ENCODE measurements at regions not wholly inside any gene's neighbourhood (a gene's known extent, or its start where the extent isn't known, plus 50 kb on each side); places are given as distances from the start of the nearest gene placed in this dataset.
"Not testable (repeated sequence)": the region's sequence is repeated elsewhere in the genome, so short reads cannot be mapped to it uniquely, and the experiment has no call there.

DNA sequence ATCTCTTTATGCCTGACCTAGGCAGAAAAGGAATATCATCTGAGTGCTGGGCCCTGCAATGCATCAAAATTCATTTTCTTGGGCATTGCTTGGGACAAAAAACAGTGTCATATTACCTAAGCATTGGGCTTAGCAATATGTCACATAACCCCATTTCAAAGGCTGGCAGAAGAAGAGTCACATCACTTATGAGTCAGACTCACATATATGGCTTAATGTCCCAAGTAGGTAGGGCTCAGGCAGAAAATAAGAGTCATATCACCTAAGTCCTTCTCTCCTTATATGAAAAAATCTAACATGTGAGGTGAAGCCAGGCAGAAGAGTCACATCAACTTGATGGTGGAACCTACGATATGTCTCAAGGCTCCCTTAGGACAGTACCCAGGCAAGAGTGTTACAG is 967.2 kb upstream of the AMELY start:
- no peaks in the 10 kb centered on the region for H3K27me3 Mint-ChIP-seq
- no peaks in the 10 kb centered on the region for H3K36me3 Mint-ChIP-seq
- no peak overlapping the region for H3K4me3 Mint-ChIP-seq
- H3K4me1 Mint-ChIP-seq = no peaks in the 10 kb centered on the region
- no peak overlapping the region for H3K27ac Mint-ChIP-seq
- no peak for DNase-seq
- H3K9me3 Mint-ChIP-seq = no peaks in the 10 kb centered on the region

DNA sequence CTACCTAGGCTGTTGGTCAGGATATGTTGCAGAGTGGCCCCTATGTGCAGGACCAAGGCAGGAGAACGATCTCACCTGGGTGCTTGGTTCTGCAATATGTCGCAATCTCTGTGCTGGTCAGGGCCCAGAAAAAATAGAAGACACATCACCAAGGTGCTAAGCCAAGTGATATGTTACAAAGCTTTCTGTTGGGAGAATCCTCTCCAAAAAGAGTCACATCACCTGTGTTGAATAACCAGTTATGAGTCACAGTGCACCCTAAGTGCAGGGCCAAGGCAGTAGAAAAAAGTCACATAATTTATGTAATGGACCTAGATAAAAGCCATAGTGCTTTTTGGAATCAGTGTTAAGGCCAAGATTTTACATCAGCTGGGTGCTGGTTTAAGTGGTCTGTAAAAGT is 965.9 kb upstream of the AMELY start:
- H3K9me3 Mint-ChIP-seq = no peaks in the 10 kb centered on the region
- no peaks in the 10 kb centered on the region for H3K36me3 Mint-ChIP-seq
- no peaks in the 10 kb centered on the region for H3K4me1 Mint-ChIP-seq
- H3K4me3 Mint-ChIP-seq = no peak overlapping the region
- no peaks in the 10 kb centered on the region for H3K27me3 Mint-ChIP-seq
- no peak for DNase-seq
- no peak overlapping the region for H3K27ac Mint-ChIP-seq

DNA sequence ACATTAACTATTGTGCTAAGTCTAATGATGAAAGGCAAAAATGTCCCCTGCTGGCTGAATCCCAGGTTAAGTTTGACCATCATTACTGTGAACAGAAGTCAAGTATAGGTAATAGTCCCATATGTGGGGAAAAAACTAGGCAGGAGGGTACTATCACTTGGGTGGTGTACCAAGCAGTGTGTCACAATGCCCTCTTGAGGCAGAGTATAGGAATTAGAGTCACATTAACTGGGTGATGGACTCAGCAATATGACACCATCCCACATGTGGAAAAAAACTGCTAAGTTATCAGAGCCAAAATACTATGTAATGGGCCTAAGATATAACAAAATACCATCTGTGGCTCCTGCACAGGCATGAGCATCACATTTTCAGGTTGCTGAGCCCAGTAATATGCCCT is 962.5 kb upstream of the AMELY start:
- Mint-ChIP-seq H3K4me1 (no peaks in the 10 kb centered on the region), H3K27me3 (no peaks in the 10 kb centered on the region), H3K9me3 (no peaks in the 10 kb centered on the region), H3K27ac (no peak overlapping the region), H3K4me3 (no peak overlapping the region), H3K36me3 (no peaks in the 10 kb centered on the region)
- DNase-seq = no peak

DNA sequence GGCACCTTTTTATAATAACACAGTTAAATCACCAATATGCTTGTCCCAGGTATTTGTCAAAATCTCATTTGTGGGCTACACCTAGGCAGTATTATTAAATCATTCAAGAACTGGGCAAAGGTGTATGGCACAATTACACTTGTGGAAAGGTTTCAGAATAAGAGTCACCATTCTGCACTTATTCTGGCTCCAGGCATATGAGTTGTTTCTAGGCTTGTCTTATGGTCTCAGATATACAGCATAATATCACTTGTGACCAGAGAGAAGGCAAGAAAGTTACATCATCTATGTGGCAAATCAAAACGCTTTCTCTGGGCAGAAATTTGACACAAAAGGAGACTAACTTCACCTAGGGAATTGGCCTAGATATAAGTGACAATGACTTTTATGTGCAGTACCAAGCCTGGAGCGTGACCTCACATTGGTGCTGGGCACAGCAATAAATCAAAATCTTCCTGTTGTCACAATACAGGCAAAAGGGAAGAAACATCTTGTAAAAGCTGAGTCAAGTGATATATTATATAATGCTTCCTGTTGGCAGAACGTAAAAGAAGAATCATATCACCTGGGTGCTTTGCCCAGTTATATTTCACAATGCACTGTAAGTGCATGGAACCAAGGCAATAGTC is 959.9 kb upstream of the AMELY start:
- no peaks in the 10 kb centered on the region for H3K9me3 Mint-ChIP-seq
- DNase-seq = no peak
- H3K36me3 Mint-ChIP-seq = no peaks in the 10 kb centered on the region
- no peaks in the 10 kb centered on the region for H3K27me3 Mint-ChIP-seq
- H3K4me1 Mint-ChIP-seq = no peaks in the 10 kb centered on the region
- H3K27ac Mint-ChIP-seq = no peak overlapping the region
- H3K4me3 Mint-ChIP-seq = no peak overlapping the region

DNA sequence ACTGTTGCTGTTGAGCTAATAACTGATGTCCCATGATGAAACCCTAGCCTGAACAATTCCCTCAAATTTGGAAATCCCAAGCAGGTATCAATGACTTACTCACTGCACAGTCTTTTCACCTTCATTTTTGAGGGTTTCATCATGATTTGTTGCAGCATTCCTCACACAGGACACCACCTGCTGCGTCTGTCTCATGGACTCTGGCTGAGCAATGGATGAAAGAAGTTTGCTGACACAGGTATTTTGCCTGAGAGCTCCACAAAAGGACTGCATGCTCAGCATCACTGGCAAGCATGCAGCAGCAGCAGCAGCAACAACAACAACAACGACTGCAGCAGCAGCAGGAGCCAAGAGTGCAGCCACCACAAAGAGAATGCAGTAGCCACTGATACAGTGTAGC is 955.4 kb upstream of the AMELY start:
- Mint-ChIP-seq H3K4me1 (no peaks in the 10 kb centered on the region), H3K27ac (no peak overlapping the region), H3K36me3 (no peaks in the 10 kb centered on the region), H3K4me3 (no peak overlapping the region), H3K9me3 (no peaks in the 10 kb centered on the region), H3K27me3 (no peaks in the 10 kb centered on the region)
- DNase-seq = no peak

DNA sequence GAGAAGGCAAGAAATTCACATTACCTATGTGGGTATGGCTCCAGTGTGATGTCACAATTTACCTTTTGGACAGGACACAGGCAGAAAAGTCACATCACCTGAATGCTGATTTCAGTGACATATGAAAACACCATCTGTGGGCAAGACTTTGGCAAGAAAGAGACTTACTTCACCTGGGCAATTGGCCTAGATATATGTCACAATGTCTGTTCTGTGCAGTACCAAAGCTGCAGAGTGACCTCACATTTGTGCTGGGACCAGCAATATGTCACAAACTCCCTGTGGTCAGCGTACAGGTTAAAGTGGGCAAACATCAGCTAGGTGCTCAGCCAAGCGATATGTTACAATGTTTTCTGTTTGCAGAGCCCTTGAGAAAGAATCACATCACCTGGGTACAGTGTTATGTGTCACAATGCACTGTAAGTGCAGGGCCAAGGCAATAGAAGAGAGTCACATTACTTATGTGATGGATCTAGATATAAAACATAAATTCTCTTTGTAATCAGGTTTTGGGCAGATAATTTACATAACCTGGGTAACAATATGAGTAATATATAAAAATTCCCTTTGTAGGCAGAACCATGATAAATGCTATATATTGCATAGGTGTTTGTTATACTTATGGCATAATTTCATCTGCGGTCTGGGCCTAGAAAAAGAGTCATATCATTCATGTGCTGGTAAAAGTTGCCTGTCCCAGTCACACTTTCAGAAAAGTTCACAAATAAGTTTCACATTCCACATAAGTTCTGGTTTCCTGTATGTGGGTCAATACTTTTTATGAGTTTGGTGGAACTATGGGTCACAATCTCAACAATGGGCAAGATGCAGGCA is 949.4 kb upstream of the AMELY start:
- no peak overlapping the region for H3K27ac Mint-ChIP-seq
- DNase-seq = no peak
- H3K9me3 Mint-ChIP-seq = no peaks in the 10 kb centered on the region
- H3K36me3 Mint-ChIP-seq = no peaks in the 10 kb centered on the region
- no peaks in the 10 kb centered on the region for H3K4me1 Mint-ChIP-seq
- no peak overlapping the region for H3K4me3 Mint-ChIP-seq
- no peaks in the 10 kb centered on the region for H3K27me3 Mint-ChIP-seq

DNA sequence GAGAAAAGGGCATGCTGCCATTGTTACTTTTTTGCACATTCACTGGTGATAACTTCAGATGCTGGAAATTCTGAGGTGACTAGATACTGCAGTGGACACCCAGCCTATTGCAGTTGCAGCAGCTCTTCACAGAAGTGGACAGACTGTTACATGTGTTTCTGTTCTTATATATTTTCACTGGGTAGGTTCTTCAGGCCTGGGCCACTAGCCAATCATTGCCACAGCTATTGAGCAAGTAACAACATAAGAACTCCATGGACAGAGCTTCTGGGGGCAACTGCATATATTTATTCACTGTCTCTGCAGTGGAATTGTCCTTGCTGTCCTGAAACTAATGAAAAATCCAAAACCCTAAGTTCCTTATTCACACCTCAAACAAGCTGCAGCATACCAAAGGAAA is 938.6 kb upstream of the AMELY start:
- Mint-ChIP-seq H3K27me3 (peaks cover 7% of the 10 kb centered on the region), H3K4me3 (no peak overlapping the region), H3K27ac (no peak overlapping the region), H3K9me3 (no peaks in the 10 kb centered on the region), H3K36me3 (no peaks in the 10 kb centered on the region), H3K4me1 (no peaks in the 10 kb centered on the region)
- no peak for DNase-seq

DNA sequence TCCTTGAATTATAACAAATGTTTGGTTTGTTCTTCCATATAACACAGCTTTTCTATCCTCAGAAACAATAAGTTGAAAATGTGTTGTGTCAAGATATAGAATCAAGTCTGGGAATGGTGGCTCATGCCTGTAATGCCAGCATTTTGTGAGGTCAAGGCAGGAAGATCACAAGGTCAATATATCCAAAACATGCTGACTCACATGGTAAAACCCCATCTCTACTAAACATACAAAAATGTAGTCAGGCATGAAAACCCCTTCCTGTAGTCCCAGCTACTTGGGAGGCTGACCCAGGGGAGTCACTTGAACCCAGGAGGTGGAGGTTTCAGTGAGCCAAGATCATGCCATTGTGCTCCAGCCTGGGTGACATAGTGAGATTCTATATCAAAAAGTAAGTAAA is 934.2 kb upstream of the AMELY start:
- Mint-ChIP-seq H3K27ac (no peak overlapping the region), H3K4me1 (no peaks in the 10 kb centered on the region), H3K27me3 (peaks cover 7% of the 10 kb centered on the region), H3K36me3 (no peaks in the 10 kb centered on the region), H3K9me3 (no peaks in the 10 kb centered on the region), H3K4me3 (no peak overlapping the region)
- DNase-seq = no peak

DNA sequence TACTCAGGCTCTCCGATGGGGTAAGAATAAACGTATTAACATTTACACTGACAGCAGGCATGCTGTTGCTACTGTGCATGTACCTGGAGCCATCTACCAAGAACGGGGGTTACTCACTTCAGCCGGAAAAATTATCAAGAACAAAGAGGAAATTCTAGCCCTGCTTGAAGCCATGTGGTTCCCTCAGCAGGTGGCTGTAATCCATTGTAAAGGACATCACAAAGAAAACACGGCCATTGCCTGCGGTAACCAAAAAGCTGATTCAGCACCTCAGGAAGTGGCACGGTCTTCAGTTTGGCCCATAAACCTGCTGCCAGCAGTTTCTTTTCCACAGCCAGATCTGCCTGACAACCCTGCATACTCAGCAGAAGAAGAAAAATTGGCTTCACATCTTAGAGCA is 925.5 kb upstream of the AMELY start:
- Mint-ChIP-seq H3K4me1 (no peaks in the 10 kb centered on the region), H3K27me3 (peaks cover 4% of the 10 kb centered on the region), H3K4me3 (no peak overlapping the region), H3K9me3 (no peaks in the 10 kb centered on the region), H3K36me3 (no peaks in the 10 kb centered on the region), H3K27ac (no peak overlapping the region)
- no peak for DNase-seq

DNA sequence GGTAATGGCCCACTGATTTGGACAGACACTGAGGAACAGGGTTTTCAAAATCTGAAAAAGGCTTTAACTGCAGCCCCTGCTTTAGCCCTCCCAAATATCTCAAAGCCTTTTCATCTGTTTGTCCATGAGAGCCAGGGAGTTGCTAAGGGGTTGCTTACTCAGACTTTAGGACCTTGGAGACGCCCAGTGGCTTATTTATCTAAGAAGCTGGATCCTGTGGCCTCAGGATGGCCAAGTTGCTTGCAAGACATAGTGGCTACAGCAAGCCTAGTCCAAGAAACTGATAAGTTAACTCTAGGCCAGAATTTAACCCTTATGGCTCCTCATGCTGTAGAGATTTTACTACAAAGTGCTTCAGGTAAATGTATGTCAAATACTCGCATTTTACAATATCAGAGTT is 924.8 kb upstream of the AMELY start:
- H3K4me3 Mint-ChIP-seq = no peak overlapping the region
- DNase-seq = no peak
- H3K27ac Mint-ChIP-seq = no peak overlapping the region
- H3K36me3 Mint-ChIP-seq = no peaks in the 10 kb centered on the region
- no peaks in the 10 kb centered on the region for H3K4me1 Mint-ChIP-seq
- no peaks in the 10 kb centered on the region for H3K9me3 Mint-ChIP-seq
- no peaks in the 10 kb centered on the region for H3K27me3 Mint-ChIP-seq

DNA sequence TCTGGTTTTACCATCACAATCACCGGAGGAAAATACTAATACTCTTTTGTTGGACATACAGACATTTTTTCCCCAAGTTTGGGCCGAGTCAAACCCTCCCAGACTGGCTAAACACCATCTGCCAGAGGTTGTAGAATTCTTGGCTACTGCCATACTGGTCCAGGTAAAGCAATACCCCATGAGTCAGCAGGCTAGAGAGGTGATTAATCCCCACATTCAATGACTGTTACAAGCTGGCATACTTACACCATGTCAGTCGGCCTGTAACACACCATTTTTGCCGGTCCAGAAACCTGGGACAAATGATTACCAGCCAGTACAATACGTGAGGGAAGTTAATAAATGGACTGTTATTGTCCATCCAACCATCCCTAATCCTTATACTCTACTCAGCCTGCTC is 923.9 kb upstream of the AMELY start:
- Mint-ChIP-seq H3K9me3 (no peaks in the 10 kb centered on the region), H3K4me3 (no peak overlapping the region), H3K27ac (no peak overlapping the region), H3K36me3 (no peaks in the 10 kb centered on the region), H3K4me1 (no peaks in the 10 kb centered on the region), H3K27me3 (no peaks in the 10 kb centered on the region)
- no peak for DNase-seq

DNA sequence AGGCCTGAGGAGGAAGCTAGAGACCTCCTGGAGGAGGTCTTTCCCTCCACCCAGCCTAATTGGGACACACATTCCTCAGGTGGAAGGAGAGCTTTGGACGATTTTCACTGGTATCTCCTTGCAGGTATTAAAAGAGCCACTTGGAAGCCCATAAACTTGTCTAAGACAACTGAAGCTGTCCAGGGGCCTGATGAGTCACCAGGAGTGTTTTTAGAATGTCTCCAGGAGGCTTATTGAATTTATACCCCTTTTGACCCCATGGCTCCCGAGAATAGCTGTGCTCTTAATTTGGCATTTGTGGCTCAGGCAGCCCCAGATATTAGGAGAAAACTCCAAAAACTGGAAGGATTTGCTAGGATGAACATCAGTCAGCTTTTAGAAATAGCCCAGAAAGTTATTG is 922.7 kb upstream of the AMELY start:
- Mint-ChIP-seq H3K4me3 (no peak overlapping the region), H3K27me3 (no peaks in the 10 kb centered on the region), H3K27ac (no peak overlapping the region), H3K9me3 (no peaks in the 10 kb centered on the region), H3K4me1 (no peaks in the 10 kb centered on the region), H3K36me3 (no peaks in the 10 kb centered on the region)
- no peak for DNase-seq

DNA sequence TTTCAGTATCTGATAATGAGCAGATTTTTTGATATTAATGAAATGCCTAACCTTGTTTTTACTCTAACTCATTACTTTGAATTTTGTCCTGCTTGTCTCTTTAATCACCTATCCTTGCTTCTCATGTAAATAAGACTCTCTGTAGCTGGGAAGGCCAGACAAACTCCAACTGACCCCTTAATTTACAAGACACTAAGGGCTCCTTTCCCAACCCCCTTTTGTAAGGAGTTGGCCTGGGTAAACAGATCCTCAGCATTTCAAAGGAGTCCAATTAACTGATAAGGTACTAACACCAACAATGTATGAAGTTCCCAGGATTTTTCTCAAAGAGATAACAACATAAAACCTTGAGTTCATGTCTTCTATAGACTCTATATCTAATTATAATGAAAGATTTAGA is 919.3 kb upstream of the AMELY start:
- H3K9me3 Mint-ChIP-seq = not testable (repeated sequence)

DNA sequence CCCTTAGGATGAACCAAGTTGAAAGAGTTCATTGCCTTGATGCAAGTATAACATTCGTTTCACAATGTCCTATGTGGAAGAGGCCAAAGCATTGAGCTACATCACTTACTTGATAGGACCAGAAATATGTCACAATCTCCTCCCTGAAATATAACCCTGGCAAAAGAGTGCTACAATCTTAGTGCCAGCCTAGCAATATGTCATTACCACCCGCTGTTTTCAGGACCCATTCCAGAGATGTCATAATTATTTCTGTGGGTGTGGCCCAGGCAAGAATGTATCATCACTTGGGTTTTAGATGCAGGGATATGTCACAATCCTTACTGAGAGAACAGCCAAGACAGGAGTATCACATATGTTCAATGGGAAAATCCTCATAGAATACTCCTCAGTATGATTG is 915.0 kb upstream of the AMELY start:
- no peak overlapping the region for H3K4me3 Mint-ChIP-seq
- H3K36me3 Mint-ChIP-seq = no peaks in the 10 kb centered on the region
- H3K27me3 Mint-ChIP-seq = no peaks in the 10 kb centered on the region
- no peaks in the 10 kb centered on the region for H3K4me1 Mint-ChIP-seq
- H3K27ac Mint-ChIP-seq = no peak overlapping the region
- H3K9me3 Mint-ChIP-seq = no peaks in the 10 kb centered on the region
- no peak for DNase-seq

More for the DNA sequence above, 919.3 kb upstream of the AMELY start:
- H3K4me1 Mint-ChIP-seq, H3K36me3 Mint-ChIP-seq, H3K27ac Mint-ChIP-seq, H3K4me3 Mint-ChIP-seq, DNase-seq, H3K27me3 Mint-ChIP-seq: not testable (repeated sequence)

DNA sequence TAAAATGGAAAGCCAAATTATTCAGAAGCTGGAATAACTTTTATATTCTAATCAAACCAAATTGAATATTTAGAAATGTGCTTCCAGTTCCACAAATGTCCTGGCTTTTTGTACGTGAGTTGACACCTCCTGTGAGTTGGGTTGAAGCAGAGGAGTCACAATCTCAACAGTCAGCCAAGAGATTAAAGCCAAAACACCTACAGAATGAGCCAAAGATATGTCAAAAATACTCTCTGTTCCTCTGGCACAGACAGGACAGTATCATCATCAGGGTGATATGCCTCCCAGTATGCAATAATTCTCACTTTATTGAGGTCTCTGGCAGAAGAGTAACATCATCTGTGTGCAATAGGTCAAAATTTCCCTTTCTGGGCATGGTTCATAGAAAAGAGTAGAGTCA is 914.3 kb upstream of the AMELY start:
- Mint-ChIP-seq H3K27me3 (no peaks in the 10 kb centered on the region), H3K4me3 (no peak overlapping the region), H3K27ac (no peak overlapping the region), H3K36me3 (no peaks in the 10 kb centered on the region), H3K9me3 (no peaks in the 10 kb centered on the region), H3K4me1 (no peaks in the 10 kb centered on the region)
- no peak for DNase-seq

DNA sequence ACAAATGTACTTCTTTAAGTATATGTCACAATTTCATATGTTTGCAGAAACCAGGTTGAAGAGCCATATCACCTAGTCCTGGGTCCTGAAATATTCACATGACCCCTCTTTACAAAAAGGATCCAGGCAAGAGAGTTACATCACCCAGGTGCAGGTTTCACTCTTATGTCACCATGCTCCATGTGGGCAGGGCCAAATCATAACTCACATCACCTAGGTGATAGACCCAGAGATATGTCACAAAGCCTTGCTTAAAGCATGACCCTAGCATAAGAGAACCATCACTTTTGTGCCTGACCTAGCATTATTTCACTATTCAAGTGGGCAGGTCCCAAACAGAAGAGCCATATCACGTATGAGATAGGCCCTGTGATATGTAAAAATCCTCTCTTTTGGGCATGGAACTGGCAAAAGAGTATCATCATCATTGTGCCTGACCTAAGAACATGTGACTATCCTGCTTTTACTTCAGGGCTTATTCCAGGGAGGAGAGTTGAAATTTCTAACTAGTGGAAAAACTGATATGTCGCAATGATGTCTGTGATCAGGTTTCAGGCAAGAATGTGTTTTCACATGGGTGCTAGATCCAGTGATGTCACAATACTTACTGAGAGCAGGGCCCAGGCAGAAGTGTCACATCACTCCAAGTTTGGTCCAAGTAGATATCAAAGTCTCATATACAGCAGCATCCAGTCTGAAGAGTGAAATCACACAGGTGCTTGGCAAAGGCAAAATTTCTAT is 909.9 kb upstream of the AMELY start:
- Mint-ChIP-seq H3K27me3 (no peaks in the 10 kb centered on the region), H3K9me3 (no peaks in the 10 kb centered on the region), H3K27ac (no peak overlapping the region), H3K36me3 (no peaks in the 10 kb centered on the region), H3K4me3 (no peak overlapping the region), H3K4me1 (no peaks in the 10 kb centered on the region)
- DNase-seq = peak; percentile 2

All from activated naive CD8-positive, alpha-beta T cell treated with anti-CD3 and anti-CD28 coated beads for 36 hours (primary cell).